ENCODE measurements at regions not wholly inside any gene's neighbourhood (a gene's known extent, or its start where the extent isn't known, plus 50 kb on each side); places are given as distances from the start of the nearest gene placed in this dataset.

DNA sequence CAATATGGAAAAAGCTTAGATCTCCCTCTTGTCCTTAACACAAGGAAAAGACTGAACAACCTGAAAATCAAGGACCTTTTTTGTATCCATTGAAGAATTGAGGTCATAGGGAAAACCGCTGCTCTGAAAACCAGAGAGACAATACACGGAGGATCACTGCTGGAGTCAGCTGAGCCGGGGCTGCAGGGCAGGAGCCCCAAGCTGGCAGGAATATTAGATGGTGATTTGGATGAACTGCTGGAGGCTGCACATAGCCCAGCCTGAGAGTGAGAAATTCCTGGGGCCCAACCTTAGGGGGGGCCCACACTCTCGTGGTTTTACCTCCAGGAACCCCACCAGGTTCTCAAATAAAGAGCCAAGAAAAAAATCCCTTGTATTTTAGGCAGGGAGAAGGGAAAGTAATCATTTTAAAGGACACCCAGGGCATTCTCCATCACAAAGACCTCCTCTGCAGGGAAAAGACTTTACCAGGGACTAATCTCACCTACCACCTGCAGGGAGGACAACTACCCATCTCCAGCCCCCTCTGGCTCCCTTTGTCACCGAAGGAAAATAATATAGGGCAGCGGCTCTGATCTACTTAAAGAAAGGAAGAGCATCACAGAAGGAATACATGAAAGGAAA is 55.4 kb upstream of the RNF32 start:
- TF ChIP-seq, protein P1, sequence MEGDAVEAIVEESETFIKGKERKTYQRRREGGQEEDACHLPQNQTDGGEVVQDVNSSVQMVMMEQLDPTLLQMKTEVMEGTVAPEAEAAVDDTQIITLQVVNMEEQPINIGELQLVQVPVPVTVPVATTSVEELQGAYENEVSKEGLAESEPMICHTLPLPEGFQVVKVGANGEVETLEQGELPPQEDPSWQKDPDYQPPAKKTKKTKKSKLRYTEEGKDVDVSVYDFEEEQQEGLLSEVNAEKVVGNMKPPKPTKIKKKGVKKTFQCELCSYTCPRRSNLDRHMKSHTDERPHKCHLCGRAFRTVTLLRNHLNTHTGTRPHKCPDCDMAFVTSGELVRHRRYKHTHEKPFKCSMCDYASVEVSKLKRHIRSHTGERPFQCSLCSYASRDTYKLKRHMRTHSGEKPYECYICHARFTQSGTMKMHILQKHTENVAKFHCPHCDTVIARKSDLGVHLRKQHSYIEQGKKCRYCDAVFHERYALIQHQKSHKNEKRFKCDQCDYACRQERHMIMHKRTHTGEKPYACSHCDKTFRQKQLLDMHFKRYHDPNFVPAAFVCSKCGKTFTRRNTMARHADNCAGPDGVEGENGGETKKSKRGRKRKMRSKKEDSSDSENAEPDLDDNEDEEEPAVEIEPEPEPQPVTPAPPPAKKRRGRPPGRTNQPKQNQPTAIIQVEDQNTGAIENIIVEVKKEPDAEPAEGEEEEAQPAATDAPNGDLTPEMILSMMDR (IDR thresholded peaks at IDR 0.05 in 4 of 5, conservative IDR thresholded peaks at IDR 0.05 in 1 of 5): no peak
- no peak for TF ChIP-seq POLR2A (IDR thresholded peaks at IDR 0.05)

All from gastrocnemius medialis (tissue), 4 donors.